NCI-H1930 (cell line): ENCODE measurements at regions not wholly inside any gene's neighbourhood (a gene's known extent, or its start where the extent isn't known, plus 50 kb on each side); places are given as distances from the start of the nearest gene placed in this dataset.
"Not testable (repeated sequence)": the region's sequence is repeated elsewhere in the genome, so short reads cannot be mapped to it uniquely, and the experiment has no call there.

Experiments used
- DNase-seq, 2 experiments: peaks; one replicate each; lab custom pipeline; 2025; lab: John Stamatoyannopoulos, UW

- DNase-seq, result no peak
Measured at GRCh38 chr9:30524311-30524710, 1860.1 kb upstream of the ACO1 start.

GRCh38 chr9:30534455-30534854 lies 1850.0 kb upstream of the ACO1 start:
- DNase-seq, result peak; percentile 72 to 76

DNA sequence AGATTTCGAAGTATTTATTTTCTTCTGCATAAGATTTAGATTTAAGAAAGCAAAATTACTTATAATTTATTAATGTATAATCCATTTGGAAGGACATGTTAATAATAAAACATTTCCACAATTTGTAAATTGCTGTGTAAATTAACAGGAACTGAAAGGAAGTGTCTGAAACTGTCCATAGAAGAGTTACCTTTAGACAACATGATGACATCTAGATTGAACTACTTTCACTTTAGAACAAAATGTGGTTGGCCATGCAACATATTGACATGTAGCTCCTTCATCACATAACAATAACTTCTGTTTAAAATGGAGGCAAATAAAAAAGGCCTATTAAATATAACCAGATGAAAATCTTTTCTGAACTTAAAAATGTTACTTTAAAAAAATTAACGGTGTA lies 1849.5 kb upstream of the ACO1 start:
- DNase-seq, result peak; percentile 85 to 86

GRCh38 chr9:30536494-30536893 lies 1847.9 kb upstream of the ACO1 start:
- no peak for DNase-seq

- not testable (repeated sequence) for DNase-seq
Measured at GRCh38 chr9:30539696-30540095, 1844.7 kb upstream of the ACO1 start.

DNA sequence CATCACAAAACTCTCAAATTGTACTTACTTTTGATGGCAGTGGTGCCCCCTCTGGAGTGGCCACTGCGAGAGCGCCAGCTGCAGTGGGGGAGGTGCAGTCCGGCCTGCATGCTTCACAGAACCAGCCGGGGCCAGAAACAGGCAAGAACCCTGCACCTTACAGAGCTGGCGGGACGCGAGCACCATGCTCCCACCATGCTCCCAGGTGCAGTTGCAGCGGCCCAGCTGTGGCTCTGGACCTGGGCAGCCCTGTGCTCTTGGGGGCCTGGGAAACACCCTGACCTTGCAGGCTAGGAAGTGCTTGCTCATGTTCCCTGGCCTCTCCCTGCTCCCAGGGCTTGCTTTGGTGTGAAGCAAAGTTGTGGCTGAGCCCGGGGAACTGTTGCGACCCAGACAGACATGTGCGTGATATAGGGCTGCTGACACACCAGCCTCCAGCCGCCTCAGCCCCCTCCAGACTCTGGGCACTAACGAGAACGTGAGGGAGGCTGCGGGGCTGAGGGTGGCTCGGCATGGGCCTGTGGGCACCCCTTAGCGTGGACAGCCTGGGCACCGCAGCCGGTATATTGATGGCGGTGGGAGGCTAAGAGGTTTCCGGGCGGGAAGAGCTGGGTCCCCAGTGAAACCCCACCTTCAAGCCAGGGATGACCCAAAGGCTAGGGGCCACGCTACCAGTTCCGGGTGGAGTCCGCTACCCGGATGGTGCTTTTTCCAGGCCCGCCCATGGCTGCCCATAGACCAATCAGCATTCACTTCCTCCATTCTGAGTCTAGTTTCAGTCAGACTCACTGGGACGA lies 1809.9 kb upstream of the ACO1 start:
- no peak for DNase-seq

- no peak for DNase-seq
Measured at GRCh38 chr9:30575218-30575617, 1809.2 kb upstream of the ACO1 start.

GRCh38 chr9:30575691-30576090 lies 1808.8 kb upstream of the ACO1 start:
- DNase-seq, result no peak

DNA sequence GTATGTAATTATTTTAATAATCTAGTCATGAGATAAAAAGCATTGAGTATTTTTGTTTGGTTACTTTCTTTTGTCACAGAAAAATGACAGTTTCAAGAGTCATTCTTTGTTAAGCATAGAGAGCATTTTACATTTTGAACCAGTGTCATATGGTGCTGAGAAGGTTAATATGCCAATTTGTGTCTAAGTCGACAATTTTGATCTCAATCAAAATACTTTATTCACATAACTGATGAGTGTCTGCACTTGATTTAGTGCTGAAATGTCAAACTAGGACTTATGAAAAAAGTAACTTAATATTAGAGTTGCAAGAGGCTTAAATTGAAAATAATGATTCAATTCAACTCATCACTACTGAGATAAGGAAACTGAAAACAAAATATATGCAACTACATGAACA lies 1804.6 kb upstream of the ACO1 start:
- no peak for DNase-seq

DNA sequence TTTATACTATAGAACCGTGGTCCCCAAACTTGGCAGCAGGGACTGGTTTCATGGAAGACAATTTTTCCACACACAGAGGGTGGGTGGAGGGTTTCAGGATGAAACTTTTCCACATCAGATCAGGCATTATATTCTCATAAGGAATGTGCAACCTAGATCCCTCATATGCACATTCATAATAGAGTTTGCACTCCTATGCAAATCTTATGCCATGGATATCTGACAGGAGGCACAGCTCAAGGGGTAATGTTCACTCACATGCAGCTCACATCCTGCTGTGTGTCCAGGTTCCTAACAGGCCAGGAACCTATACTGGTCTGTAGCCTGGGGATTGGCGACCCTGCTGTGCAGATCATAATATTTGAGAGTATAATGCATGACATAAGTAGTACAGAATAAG lies 1802.2 kb upstream of the ACO1 start:
- no peak for DNase-seq

DNA sequence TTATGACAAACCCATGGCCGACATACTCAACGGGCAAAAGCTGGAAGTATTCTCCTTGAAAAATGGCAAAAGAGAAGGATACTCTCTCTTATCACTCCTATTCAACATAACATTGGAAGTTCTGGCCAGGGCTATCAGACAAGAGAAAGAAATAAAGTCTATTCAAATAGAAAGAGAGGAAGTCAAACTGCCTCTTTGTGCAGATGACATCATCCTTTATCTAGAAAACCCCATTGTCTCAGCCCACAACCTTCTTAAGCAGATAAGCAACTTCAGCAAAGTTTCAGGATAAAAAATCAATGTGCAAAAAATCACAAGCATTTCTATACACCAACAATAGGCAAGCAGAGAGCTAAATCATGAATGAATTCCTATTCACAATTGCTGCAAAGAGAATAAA lies 1799.9 kb upstream of the ACO1 start:
- DNase-seq, result no peak

- DNase-seq, result no peak
Measured at GRCh38 chr9:30591461-30591860, 1793.0 kb upstream of the ACO1 start.

GRCh38 chr9:30597608-30598007 lies 1786.8 kb upstream of the ACO1 start:
- no peak for DNase-seq

GRCh38 chr9:30605936-30606335 lies 1778.5 kb upstream of the ACO1 start:
- no peak for DNase-seq

DNA sequence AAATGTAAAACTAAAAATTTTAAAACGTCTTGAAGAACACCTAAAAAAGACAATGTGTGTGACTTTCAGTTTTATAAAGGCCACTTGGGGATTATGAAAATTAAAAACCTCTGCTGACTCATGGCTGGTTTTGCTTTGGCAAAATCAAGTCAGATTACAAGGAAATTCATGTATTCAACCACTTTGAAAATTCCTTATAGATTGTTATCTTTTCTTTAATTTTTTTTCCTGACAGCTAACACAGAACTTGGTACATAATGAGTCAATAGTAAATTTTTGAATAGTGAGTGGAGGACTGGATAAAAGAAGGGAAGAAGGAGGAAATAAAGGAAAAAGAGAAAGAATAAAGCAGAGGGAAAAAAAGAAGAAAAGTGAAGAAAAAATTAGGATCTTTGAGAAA lies 1774.7 kb upstream of the ACO1 start:
- no peak for DNase-seq

DNA sequence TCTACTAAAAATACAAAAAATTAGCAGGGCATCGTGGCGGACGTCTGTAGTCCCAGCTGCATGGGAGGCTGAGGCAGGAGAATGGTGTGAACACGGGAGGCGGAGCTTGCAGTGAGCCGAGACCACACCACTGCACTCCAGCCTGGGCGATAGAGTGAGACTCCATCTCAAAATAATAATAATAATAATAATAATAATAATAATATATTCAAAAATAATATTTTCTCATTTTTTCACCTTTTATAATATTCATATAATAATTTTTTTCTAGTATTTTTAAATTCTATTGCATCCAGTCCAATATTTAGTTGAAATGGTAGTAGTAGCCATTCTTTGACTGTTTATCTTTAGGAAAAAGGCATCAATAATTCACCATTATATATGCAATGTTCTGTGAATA lies 1767.7 kb upstream of the ACO1 start:
- DNase-seq, result not testable (repeated sequence)

- no peak for DNase-seq
Measured at GRCh38 chr9:30622561-30622960, 1761.9 kb upstream of the ACO1 start.

DNA sequence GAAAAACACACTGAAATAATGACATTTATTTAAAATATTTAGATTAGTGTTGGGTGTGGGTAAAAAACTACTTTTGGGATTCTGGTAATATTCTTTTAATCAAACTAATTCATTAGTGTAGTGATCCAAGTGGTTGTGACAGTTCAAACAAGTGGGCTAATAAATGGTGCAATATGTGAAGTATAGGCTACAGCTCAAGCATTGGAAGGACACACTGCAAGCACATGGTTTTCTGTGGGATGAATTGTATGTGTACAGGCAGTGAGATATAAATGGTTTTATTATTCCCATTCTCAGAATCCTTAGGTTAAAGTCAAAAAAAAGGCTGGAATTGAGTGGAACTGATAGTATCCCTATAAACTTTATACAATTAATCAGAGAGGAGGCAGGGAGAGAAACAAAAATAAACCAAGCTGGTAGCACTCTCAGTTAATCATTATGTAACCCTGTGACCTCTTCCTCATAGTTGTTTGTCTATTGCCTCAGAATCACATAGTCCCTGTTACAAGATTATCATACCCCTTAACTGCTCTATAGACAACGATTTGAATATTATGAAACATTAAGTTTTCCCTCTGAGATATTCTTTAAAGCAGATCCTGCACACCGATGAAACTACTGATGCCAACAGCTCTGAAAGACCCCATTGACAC lies 1755.4 kb upstream of the ACO1 start:
- no peak for DNase-seq

DNA sequence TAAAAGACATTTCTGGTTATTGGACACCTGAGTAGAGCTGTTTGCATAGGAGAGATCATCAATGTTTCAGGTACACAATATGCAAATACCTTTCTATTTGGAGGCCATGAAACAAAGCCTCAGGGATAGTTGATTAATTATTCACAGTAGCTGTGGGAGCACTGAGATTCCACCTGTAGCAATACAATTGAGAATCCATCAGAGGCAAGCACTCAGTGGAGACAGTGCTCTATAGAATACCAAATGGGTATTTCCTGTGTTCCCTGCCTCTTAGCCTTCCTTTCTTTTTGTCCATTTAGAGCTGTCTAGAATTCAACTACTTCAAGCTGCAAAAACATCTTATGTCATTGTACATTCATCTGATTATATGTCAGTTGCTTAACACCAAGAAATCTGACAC lies 1754.0 kb upstream of the ACO1 start:
- DNase-seq, result no peak

GRCh38 chr9:30646639-30647038 lies 1737.8 kb upstream of the ACO1 start:
- not testable (repeated sequence) for DNase-seq

DNA sequence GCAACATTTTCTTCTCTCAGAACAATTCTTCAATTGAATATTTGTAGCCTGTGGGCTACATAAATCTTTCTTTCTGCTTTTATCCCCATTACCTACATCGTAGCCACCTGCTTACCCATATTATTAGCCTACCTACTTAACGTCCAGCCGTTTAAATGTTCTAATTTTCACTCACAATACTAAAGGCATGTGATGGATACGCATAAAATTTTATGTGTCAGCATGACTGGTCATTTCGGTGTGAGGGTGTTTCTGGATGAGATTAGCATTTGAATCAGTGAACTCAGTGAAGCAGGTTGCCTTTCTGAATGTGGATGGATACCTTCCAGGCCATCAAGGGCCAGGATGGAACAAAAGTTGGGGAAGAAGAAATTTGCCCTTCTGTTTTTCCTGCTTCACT lies 1722.5 kb upstream of the ACO1 start:
- no peak for DNase-seq

DNA sequence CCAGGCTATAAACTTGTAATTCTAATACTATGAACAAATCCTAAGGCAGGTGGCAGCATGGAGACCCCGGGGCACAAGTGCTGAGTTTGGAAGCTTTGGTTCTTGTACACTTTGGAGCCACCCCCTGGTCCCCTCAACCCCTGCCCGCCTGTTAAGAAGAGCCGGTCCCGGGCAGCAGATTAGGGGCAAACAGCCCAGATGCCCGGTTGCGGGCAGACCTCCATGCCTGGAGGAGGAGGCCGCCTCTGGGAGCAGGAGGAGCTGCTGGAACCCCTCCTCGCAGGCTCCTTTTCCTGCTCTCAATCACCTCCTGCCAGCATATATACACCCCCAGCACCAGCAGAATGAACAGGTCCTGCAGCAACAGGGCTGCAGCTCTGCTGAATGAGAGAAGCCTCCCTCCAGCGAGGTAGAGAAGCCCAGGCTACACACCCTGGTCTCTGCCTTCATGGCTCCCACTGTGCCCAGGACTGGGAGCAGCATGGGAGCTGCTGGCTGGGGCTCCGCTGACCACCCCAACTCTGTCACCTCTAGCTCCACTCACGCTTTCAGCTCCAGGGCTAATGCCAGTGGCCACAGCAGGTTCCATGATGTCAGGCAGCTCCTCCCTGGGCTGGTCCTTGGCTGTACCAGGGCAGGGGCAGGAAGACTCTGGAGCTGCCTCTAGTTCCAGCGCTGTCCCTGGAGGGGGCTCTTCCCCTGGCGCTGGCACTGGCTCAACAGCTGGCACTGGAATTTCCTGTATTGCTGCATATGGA lies 1713.5 kb upstream of the ACO1 start:
- DNase-seq, result no peak

- DNase-seq, result no peak
Measured at GRCh38 chr9:30673132-30673531, 1711.3 kb upstream of the ACO1 start.
